GM20000 (cell line): ENCODE measurements at regions not wholly inside any gene's neighbourhood (a gene's known extent, or its start where the extent isn't known, plus 50 kb on each side); places are given as distances from the start of the nearest gene placed in this dataset.

Source experiments
- DNase-seq: peaks from one replicate; pipeline ENCODE4 v3.0.0; 2012; ENCODE audit warnings: low spot score
- CTCF ChIP-seq: IDR thresholded peaks from 2 replicates; pipeline ENCODE4 v1.5.1; 2012; ENCODE audit warnings: mild to moderate bottlenecking, control low read depth; ENCODE audit errors: extremely low read depth, missing control alignments

GRCh38 chr1:166573199-166573598, 266.1 kb upstream of the POGK start:
- TF ChIP-seq CTCF, result no peak

GRCh38 chr1:166579557-166580501, 259.4 kb upstream of the POGK start:
- no peak for TF ChIP-seq CTCF
- no peak for DNase-seq

More at GRCh38 chr1:166573199-166573598, 266.1 kb upstream of the POGK start:
- DNase-seq, result no peak

- no peak for TF ChIP-seq CTCF
- DNase-seq, result no peak
These were observed 250.5 kb upstream of the POGK start for GRCh38 chr1:166588741-166589140.

GRCh38 chr1:166590161-166590560, 249.1 kb upstream of the POGK start:
- no peak for TF ChIP-seq CTCF
- no peak for DNase-seq

- no peak for TF ChIP-seq CTCF
- DNase-seq, result no peak
These were observed 244.6 kb upstream of the POGK start for GRCh38 chr1:166594646-166595045.

- no peak for TF ChIP-seq CTCF
- no peak for DNase-seq
These were observed 241.8 kb upstream of the POGK start for GRCh38 chr1:166597516-166597915.

- DNase-seq, result no peak
- TF ChIP-seq CTCF, result no peak
These were observed 238.7 kb upstream of the POGK start for GRCh38 chr1:166600574-166600973.
